ENCODE measurements at regions not wholly inside any gene's neighbourhood (a gene's known extent, or its start where the extent isn't known, plus 50 kb on each side); places are given as distances from the start of the nearest gene placed in this dataset.

- TF ChIP-seq ZNF740 (CRISPR knock-in tag; IDR thresholded peaks at IDR 0.05) = no peak
- TF ChIP-seq PATZ1 (CRISPR knock-in tag; IDR thresholded peaks at IDR 0.05) = 0 out of 2 replicates have a peak, but pooled peaks have one; percentile 10
- no peak for TF ChIP-seq HDAC1 (CRISPR knock-in tag; IDR thresholded peaks at IDR 0.05)
- 0 out of 2 replicates have a peak, but pooled peaks have one; percentile 19 for TF ChIP-seq ZSCAN21 (CRISPR knock-in tag; IDR thresholded peaks at IDR 0.05; ENCODE audit: borderline replicate concordance)
- TF ChIP-seq ZBTB4 (CRISPR knock-in tag; IDR thresholded peaks at IDR 0.05; ENCODE audit: borderline replicate concordance) = peak; percentile 61; the same call in 1 of the 2 replicates
- TF ChIP-seq CEBPZ (IDR thresholded peaks at IDR 0.05; ENCODE audit: low read length) = no peak
- TF ChIP-seq RFX1 (IDR thresholded peaks at IDR 0.05) = no peak
- no peak for TF ChIP-seq CREB3 (CRISPR knock-in tag; IDR thresholded peaks at IDR 0.05)
- TF ChIP-seq TBX3 (IDR thresholded peaks at IDR 0.05; ENCODE audit: borderline replicate concordance) = no peak
- peak; percentile 79 for TF ChIP-seq ZBTB33 (CRISPR knock-in tag; IDR thresholded peaks at IDR 0.05)
- peak; percentile 57 for TF ChIP-seq SRSF1 (optimal IDR thresholded peaks at IDR 0.05; ENCODE audit: low read depth, low read length)
- no peak for TF ChIP-seq NR1H2 (CRISPR knock-in tag; IDR thresholded peaks at IDR 0.05; ENCODE audit: borderline replicate concordance, low read depth)
Observed at GRCh38 chr16:85309656-85310587, 197.7 kb upstream of the CIBAR2 start (continued).
